Endothelial cell of umbilical vein (primary cell): ENCODE measurements at regions not wholly inside any gene's neighbourhood (a gene's known extent, or its start where the extent isn't known, plus 50 kb on each side); places are given as distances from the start of the nearest gene placed in this dataset.

ENCODE experiments used
- FOS ChIP-seq: IDR thresholded peaks from 2 replicates; pipeline ENCODE4 v1.6.1; 2011; ENCODE audit warnings: mild to moderate bottlenecking, low read length, moderate library complexity, borderline replicate concordance; ENCODE audit not compliant: insufficient read depth
- TF ChIP-seq, protein P1 (sequence below), 2 donors: IDR thresholded peaks; 1 replicate in 1 of 2; 2 replicates in 1 of 2; pipeline ENCODE4 v1.5.1; 2011; ENCODE audit warnings: low read length in 2 of 2, mild to moderate bottlenecking in 2 of 2, moderate library complexity in 2 of 2, control low read depth in 1 of 2, inconsistent platforms in 1 of 2, low read depth in 1 of 2; ENCODE audit not compliant: insufficient read depth in 1 of 2; ENCODE audit errors: extremely low read depth in 1 of 2

DNA sequence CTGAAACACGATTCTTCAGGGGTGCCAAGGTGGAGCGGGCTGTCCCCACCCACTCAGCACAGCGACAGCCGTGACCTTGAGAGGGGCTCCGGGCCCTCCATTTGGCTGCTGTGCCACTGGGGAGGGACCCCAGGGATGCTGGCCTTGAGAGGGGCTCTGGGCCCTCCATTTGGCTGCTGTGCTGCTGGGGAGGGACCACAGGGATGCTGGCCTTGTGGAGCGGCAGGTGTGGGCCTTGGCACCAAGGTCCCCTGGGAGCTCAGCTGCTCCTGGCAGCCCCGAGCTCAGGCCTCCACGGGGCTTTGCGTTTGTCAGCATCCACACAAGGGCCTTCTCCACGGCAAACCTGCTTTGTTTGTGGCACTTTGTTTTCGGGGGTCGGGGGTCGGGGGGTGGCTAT is 137.6 kb upstream of the LPCAT1 start:
- TF ChIP-seq FOS: no peak
- TF ChIP-seq, protein P1, sequence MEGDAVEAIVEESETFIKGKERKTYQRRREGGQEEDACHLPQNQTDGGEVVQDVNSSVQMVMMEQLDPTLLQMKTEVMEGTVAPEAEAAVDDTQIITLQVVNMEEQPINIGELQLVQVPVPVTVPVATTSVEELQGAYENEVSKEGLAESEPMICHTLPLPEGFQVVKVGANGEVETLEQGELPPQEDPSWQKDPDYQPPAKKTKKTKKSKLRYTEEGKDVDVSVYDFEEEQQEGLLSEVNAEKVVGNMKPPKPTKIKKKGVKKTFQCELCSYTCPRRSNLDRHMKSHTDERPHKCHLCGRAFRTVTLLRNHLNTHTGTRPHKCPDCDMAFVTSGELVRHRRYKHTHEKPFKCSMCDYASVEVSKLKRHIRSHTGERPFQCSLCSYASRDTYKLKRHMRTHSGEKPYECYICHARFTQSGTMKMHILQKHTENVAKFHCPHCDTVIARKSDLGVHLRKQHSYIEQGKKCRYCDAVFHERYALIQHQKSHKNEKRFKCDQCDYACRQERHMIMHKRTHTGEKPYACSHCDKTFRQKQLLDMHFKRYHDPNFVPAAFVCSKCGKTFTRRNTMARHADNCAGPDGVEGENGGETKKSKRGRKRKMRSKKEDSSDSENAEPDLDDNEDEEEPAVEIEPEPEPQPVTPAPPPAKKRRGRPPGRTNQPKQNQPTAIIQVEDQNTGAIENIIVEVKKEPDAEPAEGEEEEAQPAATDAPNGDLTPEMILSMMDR (IDR thresholded peaks at IDR 0.05; ENCODE audit: extremely low read depth in 1 of 2, insufficient read depth in 1 of 2, low read depth in 1 of 2, low read length in 2 of 2): no peak
